Iris pigment epithelial cell (primary cell): ENCODE measurements at regions not wholly inside any gene's neighbourhood (a gene's known extent, or its start where the extent isn't known, plus 50 kb on each side); places are given as distances from the start of the nearest gene placed in this dataset.

Source experiments
- DNase-seq: peaks from one replicate; pipeline ENCODE4 v3.0.0-alpha.2; 2011; ENCODE audit warnings: low read depth

- DNase-seq, result no peak
Measured at GRCh38 chr14:62270236-62270635, 508.0 kb downstream of the SNAPC1 start.

- DNase-seq, result no peak
Measured at GRCh38 chr14:62280366-62280765, 518.1 kb downstream of the SNAPC1 start.

DNA sequence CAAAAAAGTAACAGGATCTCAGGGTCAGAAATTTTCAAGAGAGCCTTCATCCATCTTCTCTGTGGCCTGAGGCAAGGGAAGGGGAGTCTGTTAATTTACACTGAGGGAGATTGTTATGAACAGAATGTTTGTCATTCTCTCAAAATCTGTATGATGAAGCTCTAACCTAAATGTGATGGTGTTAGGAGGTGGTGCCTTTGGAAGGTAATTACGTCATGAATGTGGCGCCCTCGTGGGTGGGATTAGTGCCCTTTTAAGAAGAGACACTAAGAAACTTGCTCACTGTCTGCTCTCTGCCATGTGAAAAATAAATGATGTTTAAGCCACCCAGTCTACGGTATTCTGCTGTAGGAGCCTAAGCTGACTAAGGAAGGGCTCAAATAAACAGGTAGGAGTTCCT lies 521.6 kb downstream of the SNAPC1 start:
- DNase-seq, result no peak

- DNase-seq, result peak; percentile 4
Measured at GRCh38 chr14:62289471-62289870, 527.3 kb downstream of the SNAPC1 start.

DNA sequence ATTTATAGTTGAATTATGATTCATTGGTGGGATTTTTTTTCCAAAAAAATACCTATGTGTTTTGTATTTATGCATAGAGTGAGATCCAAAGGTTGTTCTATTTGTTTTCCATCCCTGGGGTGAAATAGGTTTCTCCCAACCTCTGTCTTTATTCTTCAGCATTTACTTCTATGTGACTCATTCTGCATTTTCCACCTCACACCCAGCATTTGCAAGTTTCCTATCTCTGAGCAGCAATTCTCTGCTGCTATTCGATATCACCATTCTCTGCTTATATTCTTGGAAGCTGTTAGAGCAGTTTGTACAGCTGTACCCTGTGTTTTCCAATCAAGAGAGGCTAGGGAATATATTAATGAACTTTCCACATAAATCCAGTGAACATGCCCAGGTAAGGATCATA lies 538.9 kb downstream of the SNAPC1 start:
- peak; percentile 29 for DNase-seq

DNA sequence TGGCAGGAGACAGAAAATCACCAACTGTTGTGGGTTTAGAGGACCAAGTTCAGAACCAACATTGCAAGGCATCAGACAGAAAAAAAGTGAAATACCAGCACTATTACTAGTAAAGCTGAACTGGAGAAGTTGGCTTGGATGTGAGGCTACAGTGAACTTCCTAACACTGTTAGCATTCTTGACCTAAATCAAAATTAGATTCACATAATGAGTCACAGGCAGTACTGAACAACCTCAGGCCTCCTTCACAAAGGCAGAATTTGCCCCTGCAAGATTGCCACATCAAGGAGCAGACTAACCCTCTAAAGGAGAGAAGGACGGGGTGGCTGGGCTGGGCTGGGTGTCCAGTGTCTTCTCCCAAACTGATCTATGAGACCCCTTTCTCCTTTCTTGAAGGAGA lies 539.7 kb downstream of the SNAPC1 start:
- DNase-seq, result peak; percentile 70

DNA sequence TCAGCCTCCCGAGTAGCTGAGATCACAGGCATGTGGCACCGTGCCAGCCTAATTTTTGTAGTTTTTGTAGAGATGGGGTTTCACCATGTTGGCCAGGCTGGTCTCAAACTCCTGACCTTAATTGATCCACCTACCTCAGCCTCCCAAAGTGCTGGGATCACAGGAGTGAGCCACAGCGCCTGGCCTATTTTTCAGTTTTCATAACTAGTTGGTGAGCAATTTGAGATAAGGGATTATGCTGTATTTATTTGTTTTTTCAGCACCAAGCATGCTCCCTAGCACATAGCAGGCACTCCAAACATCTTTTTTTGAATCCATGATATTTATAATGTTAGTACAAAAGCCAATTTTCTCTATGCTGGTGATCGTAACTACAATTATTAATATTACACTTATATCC lies 541.2 kb downstream of the SNAPC1 start:
- DNase-seq, result peak; percentile 25

- no peak for DNase-seq
Measured at GRCh38 chr14:62304257-62304656, 542.0 kb downstream of the SNAPC1 start.

DNA sequence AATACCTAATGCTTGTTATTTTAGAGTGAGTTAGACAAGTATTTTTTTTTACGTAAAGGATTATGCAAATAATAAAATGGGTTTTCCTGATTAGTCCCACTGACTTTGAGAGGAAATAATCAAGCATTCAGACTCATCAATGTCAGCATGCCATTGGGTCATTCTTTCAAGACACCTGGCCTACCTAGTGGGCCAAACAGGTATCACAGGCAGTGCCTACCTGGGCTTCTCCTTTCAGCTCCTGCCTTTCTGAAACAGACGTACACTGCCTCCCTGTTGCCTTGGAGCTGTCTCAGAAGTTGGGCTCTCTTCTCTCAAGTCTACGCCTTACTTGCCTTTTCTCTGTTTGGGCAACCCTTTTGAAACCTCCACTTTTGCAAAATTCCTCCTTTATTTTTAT lies 545.6 kb downstream of the SNAPC1 start:
- no peak for DNase-seq

GRCh38 chr14:62308316-62308715 lies 546.1 kb downstream of the SNAPC1 start:
- no peak for DNase-seq

DNA sequence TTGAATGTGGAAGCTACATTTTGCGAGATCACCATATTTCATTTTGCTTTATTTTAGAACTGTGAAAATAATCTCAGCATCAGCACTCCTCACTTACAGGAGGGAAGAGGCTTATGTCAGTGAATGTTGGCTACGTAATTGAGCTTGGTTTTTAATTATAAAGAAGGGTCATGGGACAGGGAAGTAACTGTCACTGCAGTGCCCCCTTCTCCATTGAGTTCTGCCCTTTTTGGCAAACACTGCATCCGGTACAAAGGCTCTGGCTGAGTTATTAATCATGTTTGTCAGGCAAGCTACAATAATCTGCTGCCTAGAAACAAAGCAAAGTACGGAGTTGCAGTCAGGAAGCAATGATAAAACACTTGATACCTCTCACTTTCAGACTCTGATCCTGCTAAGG lies 546.7 kb downstream of the SNAPC1 start:
- DNase-seq, result no peak

- DNase-seq, result no peak
Measured at GRCh38 chr14:62313212-62313611, 551.0 kb downstream of the SNAPC1 start.

DNA sequence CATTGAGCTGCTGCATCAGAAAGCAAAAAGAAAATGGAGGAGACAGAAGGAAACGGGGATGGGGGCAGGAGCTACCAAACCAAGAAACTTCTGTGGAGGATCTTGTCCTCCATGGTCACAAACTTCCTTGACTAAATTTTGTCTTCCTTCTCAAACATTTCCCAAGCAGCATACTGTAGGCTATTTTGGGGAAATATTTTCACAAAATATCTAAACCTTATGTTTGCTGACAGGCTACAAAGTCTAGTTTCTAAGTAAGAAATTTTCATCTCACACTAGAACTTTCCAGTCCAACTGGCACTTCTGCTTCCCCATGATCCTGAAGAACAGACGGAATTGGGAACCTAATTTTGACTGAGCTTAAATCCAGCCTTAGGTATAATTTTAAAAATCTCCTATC lies 552.0 kb downstream of the SNAPC1 start:
- no peak for DNase-seq

DNA sequence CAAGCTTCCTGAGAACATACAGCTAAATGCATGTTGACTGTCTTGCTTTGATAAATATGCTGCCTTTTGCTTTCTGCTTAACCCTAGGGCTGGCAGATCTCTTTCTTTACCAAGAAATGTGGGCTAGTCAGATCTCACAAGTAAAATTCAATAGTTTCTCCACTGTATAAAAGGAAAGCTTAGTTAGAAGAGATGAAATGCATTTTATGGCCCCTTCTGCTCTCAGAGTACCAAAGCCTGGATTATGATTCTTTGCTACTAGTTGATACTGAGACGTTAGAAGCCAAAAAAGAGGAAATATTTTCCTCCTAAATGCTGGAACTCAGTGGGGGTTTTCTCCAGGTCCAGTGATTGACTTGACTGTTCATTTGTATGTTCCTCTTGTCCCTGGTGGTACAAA lies 552.7 kb downstream of the SNAPC1 start:
- DNase-seq, result no peak

GRCh38 chr14:62315631-62316030 lies 553.4 kb downstream of the SNAPC1 start:
- DNase-seq, result no peak

GRCh38 chr14:62322216-62322615 lies 560.0 kb downstream of the SNAPC1 start:
- no peak for DNase-seq

DNA sequence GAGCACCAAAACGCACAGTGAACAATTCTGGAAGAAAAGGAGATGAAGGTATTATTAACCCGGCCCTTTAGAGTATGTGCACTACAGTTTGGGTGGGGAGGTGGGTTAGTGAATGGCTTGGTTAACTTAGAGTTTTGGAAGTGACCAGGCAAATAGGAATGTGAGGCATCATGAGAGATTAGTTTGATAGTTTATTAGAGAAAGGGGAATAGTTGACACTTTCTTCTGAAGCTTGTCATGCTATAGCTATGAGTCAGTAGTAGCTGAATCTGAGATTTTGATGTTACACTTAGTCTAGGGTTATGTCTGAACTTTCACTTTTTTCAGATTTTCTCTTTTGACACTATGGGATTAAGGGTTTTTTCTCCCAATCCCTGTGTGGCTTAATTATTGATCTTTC lies 567.2 kb downstream of the SNAPC1 start:
- DNase-seq, result peak; percentile 55

DNA sequence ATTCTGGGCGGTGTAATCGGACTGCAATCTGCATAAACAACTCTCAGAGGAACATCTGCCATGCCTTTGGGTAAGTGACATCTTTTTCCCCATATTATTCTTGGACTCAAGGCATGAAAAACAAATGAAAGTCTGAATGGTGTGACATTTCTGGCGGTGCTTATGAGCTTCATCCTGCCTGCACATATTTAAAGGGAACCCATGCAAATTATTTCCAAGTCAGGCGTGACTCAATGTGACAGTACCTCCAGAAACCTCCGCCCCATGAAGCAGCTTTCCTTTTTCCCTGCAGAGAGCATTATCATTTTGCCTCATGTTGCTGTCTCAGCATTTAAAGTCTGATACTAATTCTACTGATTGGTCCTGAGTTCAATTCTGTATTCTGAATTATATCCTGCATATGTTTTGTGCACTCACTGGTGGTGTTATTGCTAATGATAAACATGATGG lies 585.4 kb downstream of the SNAPC1 start:
- no peak for DNase-seq

- no peak for DNase-seq
Measured at GRCh38 chr14:62357362-62357761, 595.1 kb downstream of the SNAPC1 start.

DNA sequence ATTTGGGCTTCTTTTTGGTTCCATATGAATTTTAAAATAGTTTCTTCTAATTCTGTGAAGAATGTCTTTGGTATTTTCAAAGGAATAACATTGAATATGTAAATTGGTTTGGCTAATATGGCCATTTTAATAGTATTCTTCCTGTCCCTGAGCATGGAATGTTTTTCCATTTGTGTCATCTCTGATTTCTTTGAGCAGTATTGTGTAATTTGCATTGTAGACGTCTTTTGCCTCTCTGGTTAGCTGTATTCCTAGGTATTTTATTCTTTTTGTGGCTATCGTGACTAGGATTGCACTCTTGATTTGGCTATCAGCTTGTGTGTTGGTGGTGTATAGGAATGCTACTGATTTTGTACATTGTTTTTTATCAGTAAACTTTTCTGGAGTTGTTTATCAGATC lies 601.9 kb downstream of the SNAPC1 start:
- peak; percentile 3 for DNase-seq

- DNase-seq, result peak; percentile 5
Measured at GRCh38 chr14:62364800-62365280, 602.6 kb downstream of the SNAPC1 start.

- DNase-seq, result no peak
Measured at GRCh38 chr14:62369919-62370560, 607.8 kb downstream of the SNAPC1 start.

- no peak for DNase-seq
Measured at GRCh38 chr14:62373944-62374343, 611.7 kb downstream of the SNAPC1 start.

GRCh38 chr14:62378057-62378456 lies 615.8 kb downstream of the SNAPC1 start:
- DNase-seq, result no peak
